Activated naive CD4-positive, alpha-beta T cell (primary cell): ENCODE measurements at regions not wholly inside any gene's neighbourhood (a gene's known extent, or its start where the extent isn't known, plus 50 kb on each side); places are given as distances from the start of the nearest gene placed in this dataset.

Experiments used
- DNase-seq, 4 experiments: peaks; one replicate each; lab custom pipeline; 2025; lab: John Stamatoyannopoulos, UW

GRCh38 chr4:15130441-15130840, 128.2 kb downstream of the CPEB2 start:
- DNase-seq = no peak

GRCh38 chr4:15131551-15131950, 129.3 kb downstream of the CPEB2 start:
- DNase-seq = no peak

GRCh38 chr4:15132739-15133138, 130.5 kb downstream of the CPEB2 start:
- no peak for DNase-seq

GRCh38 chr4:15139599-15139998, 137.3 kb downstream of the CPEB2 start:
- no peak for DNase-seq

GRCh38 chr4:15142201-15142600, 139.9 kb downstream of the CPEB2 start:
- DNase-seq = no peak

GRCh38 chr4:15143551-15143950, 141.3 kb downstream of the CPEB2 start:
- DNase-seq = no peak

GRCh38 chr4:15144249-15144966, 142.1 kb downstream of the CPEB2 start:
- no peak for DNase-seq

GRCh38 chr4:15144967-15145295, 142.7 kb downstream of the CPEB2 start:
- DNase-seq = no peak

GRCh38 chr4:15145709-15146108, 143.4 kb downstream of the CPEB2 start:
- DNase-seq = no peak

GRCh38 chr4:15147714-15148113, 145.4 kb downstream of the CPEB2 start:
- no peak for DNase-seq

- no peak for DNase-seq
Observed at GRCh38 chr4:15148199-15148598, 145.9 kb downstream of the CPEB2 start.

- DNase-seq = no peak
Observed at GRCh38 chr4:15148691-15149090, 146.4 kb downstream of the CPEB2 start.

GRCh38 chr4:15149234-15149838, 147.1 kb downstream of the CPEB2 start:
- no peak for DNase-seq

GRCh38 chr4:15149839-15150592, 147.7 kb downstream of the CPEB2 start:
- no peak for DNase-seq

GRCh38 chr4:15150631-15151030, 148.3 kb downstream of the CPEB2 start:
- DNase-seq = no peak

GRCh38 chr4:15151033-15151432, 148.8 kb downstream of the CPEB2 start:
- no peak for DNase-seq

- DNase-seq = no peak
Observed at GRCh38 chr4:15153662-15154061, 151.4 kb downstream of the CPEB2 start.

GRCh38 chr4:15158406-15159091, 156.3 kb downstream of the CPEB2 start:
- no peak for DNase-seq

- DNase-seq = no peak
Observed at GRCh38 chr4:15159477-15160019, 157.3 kb downstream of the CPEB2 start.

GRCh38 chr4:15161439-15161838, 159.2 kb downstream of the CPEB2 start:
- DNase-seq = no peak

GRCh38 chr4:15162046-15162445, 159.8 kb downstream of the CPEB2 start:
- DNase-seq = no peak
